ENCODE measurements at regions not wholly inside any gene's neighbourhood (a gene's known extent, or its start where the extent isn't known, plus 50 kb on each side); places are given as distances from the start of the nearest gene placed in this dataset.

DNA sequence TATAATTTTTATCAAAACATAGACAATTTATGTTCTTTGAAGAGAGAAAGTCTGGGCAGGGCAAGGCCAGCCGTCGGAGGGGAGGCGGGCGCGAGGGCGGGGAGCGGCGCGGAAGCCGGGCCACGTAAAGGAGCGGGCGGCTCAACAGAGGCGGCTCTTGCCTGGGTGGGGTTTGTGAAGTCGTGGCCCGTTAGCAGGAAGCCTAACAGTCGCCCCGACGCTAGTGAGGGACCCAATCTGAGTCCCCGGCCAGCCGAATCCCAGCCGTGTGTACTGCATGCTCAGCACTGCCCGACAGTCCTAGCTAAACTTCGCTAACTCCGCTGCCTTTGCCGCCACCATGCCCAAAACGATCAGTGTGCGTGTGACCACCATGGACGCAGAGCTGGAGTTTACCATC lies 1129.2 kb downstream of the CDH9 start:
- ChIA-PET POLR2A (no interaction called here), CTCF (no interaction called here)
- no peaks in the 10 kb centered on the region for H3K27me3 ChIP-seq (ENCODE audit: control insufficient read depth in 2 of 2, insufficient read depth in 2 of 2, low read length in 2 of 2)
- no peak overlapping the region for H3K27ac ChIP-seq (ENCODE audit: insufficient read depth, low read depth, low read length)
- H3K9me3 ChIP-seq (replicated peaks; ENCODE audit: control insufficient read depth, insufficient read depth, low read length): peaks cover 4% of the 10 kb centered on the region
- no peak for TF ChIP-seq FOS (IDR thresholded peaks at IDR 0.05; ENCODE audit: borderline replicate concordance, insufficient read depth, low read length)
- no peak for TF ChIP-seq MAX (IDR thresholded peaks at IDR 0.05; ENCODE audit: insufficient read depth, insufficient read length)
- no peak for TF ChIP-seq CTCF (IDR thresholded peaks at IDR 0.05; ENCODE audit: extremely low read depth in 1 of 2, insufficient read depth in 1 of 2, low read depth in 1 of 2, low read length in 2 of 2)
- TF ChIP-seq MYC (IDR thresholded peaks at IDR 0.05; ENCODE audit: low read depth, low read length): no peak
- no peak for TF ChIP-seq GATA2 (IDR thresholded peaks at IDR 0.05; ENCODE audit: insufficient read depth, insufficient read length, low read depth, low read length)
- no peak for TF ChIP-seq POLR2A (IDR thresholded peaks at IDR 0.05; ENCODE audit: low read depth, low read length)
- H3K4me2 ChIP-seq (ENCODE audit: insufficient read depth, low read length): no peak overlapping the region
- H4K20me1 ChIP-seq (replicated peaks; ENCODE audit: control insufficient read depth, extremely low read depth, insufficient read depth, low read length): no peaks in the 10 kb centered on the region
- H3K9ac ChIP-seq (replicated peaks; ENCODE audit: extremely low read depth, insufficient read depth, low read length): no peak overlapping the region
- no peaks in the 10 kb centered on the region for H3K4me1 ChIP-seq (ENCODE audit: control insufficient read depth, extremely low read depth, insufficient read depth, low read length)
- H3K79me2 ChIP-seq (ENCODE audit: control insufficient read depth, insufficient read depth, low read length): no peaks in the 10 kb centered on the region
- no peak overlapping the region for H2AFZ ChIP-seq (ENCODE audit: low read depth, low read length)
- intact Hi-C loops (cut with micrococcal nuclease): no loop called here
- BruUV-seq (replicated peaks): no TSS peak
- no peaks in the 10 kb centered on the region for H3K9me1 ChIP-seq (replicated peaks; ENCODE audit: control insufficient read depth, extremely low read depth, insufficient read depth, low read length)
- DNase-seq (ENCODE audit: low read depth, low spot score) (no peak), FAIRE-seq (no peak)
- dilution Hi-C loops (cut with MboI; ENCODE audit: extremely low pct_ligation_motif_present, low sequenced_read_pairs): no loop called here
- no peaks in the 10 kb centered on the region for H3K36me3 ChIP-seq (ENCODE audit: control insufficient read depth in 2 of 2, extremely low read depth in 1 of 2, insufficient read depth in 2 of 2, low read length in 2 of 2)
- H3K4me3 ChIP-seq (replicated peaks in 1 of 3; ENCODE audit: insufficient read depth in 1 of 3, low read depth in 1 of 3, low read length in 3 of 3): no peak overlapping the region

DNA sequence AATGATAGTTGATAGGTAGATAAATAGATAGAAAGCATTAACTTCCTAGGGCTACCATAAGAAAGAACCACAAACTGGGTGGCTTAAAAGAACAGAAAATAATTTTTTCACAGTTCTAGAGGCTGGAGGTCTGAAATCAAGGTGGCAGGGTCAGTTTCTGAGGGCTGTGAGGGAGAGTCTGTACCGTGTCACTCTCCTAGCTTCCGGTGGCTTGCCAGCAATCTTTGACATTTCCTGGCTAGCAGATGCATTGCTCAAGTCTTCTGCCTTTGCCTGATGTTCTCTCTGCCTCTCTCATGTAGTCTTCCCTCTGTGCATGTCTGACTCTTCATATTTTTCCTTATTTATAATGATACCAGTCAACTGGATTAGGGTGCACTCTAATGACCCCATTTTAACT lies 1132.7 kb downstream of the CDH9 start:
- H3K4me1 ChIP-seq (ENCODE audit: control insufficient read depth, extremely low read depth, insufficient read depth, low read length): no peaks in the 10 kb centered on the region
- H3K4me3 ChIP-seq (replicated peaks in 1 of 3; ENCODE audit: insufficient read depth in 1 of 3, low read depth in 1 of 3, low read length in 3 of 3): no peak overlapping the region
- H3K9me3 ChIP-seq (replicated peaks; ENCODE audit: control insufficient read depth, insufficient read depth, low read length): peaks cover 2% of the 10 kb centered on the region
- H3K9me1 ChIP-seq (replicated peaks; ENCODE audit: control insufficient read depth, extremely low read depth, insufficient read depth, low read length): no peaks in the 10 kb centered on the region
- no TSS peak for BruUV-seq (replicated peaks)
- no peak overlapping the region for H3K9ac ChIP-seq (replicated peaks; ENCODE audit: extremely low read depth, insufficient read depth, low read length)
- no peak overlapping the region for H3K4me2 ChIP-seq (ENCODE audit: insufficient read depth, low read length)
- ChIA-PET CTCF (no interaction called here), POLR2A (no interaction called here)
- H3K79me2 ChIP-seq (ENCODE audit: control insufficient read depth, insufficient read depth, low read length): no peaks in the 10 kb centered on the region
- TF ChIP-seq JUN (IDR thresholded peaks at IDR 0.05; ENCODE audit: borderline replicate concordance, insufficient read depth, insufficient read length, low read depth): no peak
- no peak for TF ChIP-seq POLR2A (IDR thresholded peaks at IDR 0.05; ENCODE audit: low read depth, low read length)
- no peak for TF ChIP-seq POLR2AphosphoS5 (IDR thresholded peaks at IDR 0.05; ENCODE audit: insufficient read depth, low read depth, low read length)
- no peak for TF ChIP-seq FOS (IDR thresholded peaks at IDR 0.05; ENCODE audit: borderline replicate concordance, insufficient read depth, low read length)
- no peak for TF ChIP-seq MAX (IDR thresholded peaks at IDR 0.05; ENCODE audit: insufficient read depth, insufficient read length)
- no peak for TF ChIP-seq MYC (IDR thresholded peaks at IDR 0.05; ENCODE audit: low read depth, low read length)
- no peak for TF ChIP-seq CTCF (IDR thresholded peaks at IDR 0.05; ENCODE audit: extremely low read depth in 1 of 2, insufficient read depth in 1 of 2, low read depth in 1 of 2, low read length in 2 of 2)
- TF ChIP-seq EZH2 (IDR thresholded peaks at IDR 0.05; ENCODE audit: borderline replicate concordance, low read depth, low read length, severe bottlenecking): no peak
- no peak for TF ChIP-seq GATA2 (IDR thresholded peaks at IDR 0.05; ENCODE audit: insufficient read depth, insufficient read length, low read depth, low read length)
- H2AFZ ChIP-seq (ENCODE audit: low read depth, low read length): no peak overlapping the region
- H3K27ac ChIP-seq (ENCODE audit: insufficient read depth, low read depth, low read length): no peak overlapping the region
- H3K36me3 ChIP-seq (ENCODE audit: control insufficient read depth in 2 of 2, extremely low read depth in 1 of 2, insufficient read depth in 2 of 2, low read length in 2 of 2): no peaks in the 10 kb centered on the region
- intact Hi-C loops (cut with micrococcal nuclease) (no loop called here), dilution Hi-C loops (cut with MboI; ENCODE audit: extremely low pct_ligation_motif_present, low sequenced_read_pairs) (no loop called here)
- H3K27me3 ChIP-seq (ENCODE audit: control insufficient read depth in 2 of 2, insufficient read depth in 2 of 2, low read length in 2 of 2): no peaks in the 10 kb centered on the region
- H4K20me1 ChIP-seq (replicated peaks; ENCODE audit: control insufficient read depth, extremely low read depth, insufficient read depth, low read length): no peaks in the 10 kb centered on the region
- no peak for FAIRE-seq
- no peak for DNase-seq (ENCODE audit: low read depth, low spot score)
